ENCODE measurements at regions not wholly inside any gene's neighbourhood (a gene's known extent, or its start where the extent isn't known, plus 50 kb on each side); places are given as distances from the start of the nearest gene placed in this dataset.

GRCh38 chr1:234975122-234975940 is 153.3 kb downstream of the TOMM20 start:
- no peak for DNase-seq
- H3K36me3 Mint-ChIP-seq (ENCODE audit: low read depth), result peaks cover 1% of the 10 kb centered on the region
- CTCF ChIA-PET, result interaction anchor here (0.8 to 1.0 kb wide), 3 partner anchors 10 to 47 kb away, joined by 3 to 4 read pairs (median 3); no protein-coding TSS in a partner anchor

GRCh38 chr1:234973426-234974250 is 155.0 kb downstream of the TOMM20 start:
- H3K36me3 Mint-ChIP-seq (ENCODE audit: low read depth), result no peaks in the 10 kb centered on the region
- intact Hi-C loops (cut with micrococcal nuclease), result no loop called here
- H3K9me3 Mint-ChIP-seq, result no peaks in the 10 kb centered on the region
- H3K4me1 Mint-ChIP-seq (ENCODE audit: low read depth), result peaks cover 68% of the 10 kb centered on the region
- peak overlapping the region; percentile 31 for H3K27ac Mint-ChIP-seq
- DNase-seq, result peak; percentile 14
- CTCF ChIA-PET, result no interaction called here
- H3K4me3 Mint-ChIP-seq, result no peak overlapping the region
- no peaks in the 10 kb centered on the region for H3K27me3 Mint-ChIP-seq (ENCODE audit: low read depth)

More at GRCh38 chr1:234975122-234975940, 153.3 kb downstream of the TOMM20 start:
- intact Hi-C loops (cut with micrococcal nuclease), result no loop called here
- H3K4me3 Mint-ChIP-seq, result no peak overlapping the region
- H3K4me1 Mint-ChIP-seq (ENCODE audit: low read depth), result peaks cover 71% of the 10 kb centered on the region
- no peaks in the 10 kb centered on the region for H3K9me3 Mint-ChIP-seq
- H3K27me3 Mint-ChIP-seq (ENCODE audit: low read depth), result no peaks in the 10 kb centered on the region
- peak overlapping the region; percentile 20 for H3K27ac Mint-ChIP-seq

- no peaks in the 10 kb centered on the region for H3K27me3 Mint-ChIP-seq (ENCODE audit: low read depth)
- no peak overlapping the region for H3K4me3 Mint-ChIP-seq
- peak overlapping the region; percentile 88 for H3K27ac Mint-ChIP-seq
- intact Hi-C loops (cut with micrococcal nuclease), result no loop called here
- peak; percentile 46 for DNase-seq
- no peaks in the 10 kb centered on the region for H3K36me3 Mint-ChIP-seq (ENCODE audit: low read depth)
- H3K9me3 Mint-ChIP-seq, result no peaks in the 10 kb centered on the region
- peaks cover 61% of the 10 kb centered on the region for H3K4me1 Mint-ChIP-seq (ENCODE audit: low read depth)
- CTCF ChIA-PET, result no interaction called here
Observed at GRCh38 chr1:234972411-234973191, 156.0 kb downstream of the TOMM20 start.

GRCh38 chr1:234971586-234972297 is 156.9 kb downstream of the TOMM20 start:
- CTCF ChIA-PET, result no interaction called here

GRCh38 chr1:234970731-234971476 is 157.7 kb downstream of the TOMM20 start:
- peak; percentile 60 for DNase-seq
- Mint-ChIP-seq H3K27ac (peak overlapping the region; percentile 88), H3K4me3 (no peak overlapping the region), H3K9me3 (no peaks in the 10 kb centered on the region), H3K4me1 (ENCODE audit: low read depth) (peaks cover 64% of the 10 kb centered on the region), H3K36me3 (ENCODE audit: low read depth) (no peaks in the 10 kb centered on the region), H3K27me3 (ENCODE audit: low read depth) (no peaks in the 10 kb centered on the region)
- intact Hi-C loops (cut with micrococcal nuclease), result loop anchor here (1.0 to 2.0 kb wide), 3 partner anchors 8 to 470 kb away; no protein-coding TSS in a partner anchor
- CTCF ChIA-PET, result interaction anchor here (0.9 to 1.9 kb wide), 2 partner anchors 8 to 472 kb away, joined by 4 to 7 read pairs; no protein-coding TSS in a partner anchor

More at GRCh38 chr1:234971586-234972297, 156.9 kb downstream of the TOMM20 start:
- intact Hi-C loops (cut with micrococcal nuclease), result loop anchor here (1.0 to 2.0 kb wide), 3 partner anchors 8 to 471 kb away; no protein-coding TSS in a partner anchor
- H3K27ac Mint-ChIP-seq, result peak overlapping the region; percentile 88
- peak; percentile 5 for DNase-seq
- H3K9me3 Mint-ChIP-seq, result no peaks in the 10 kb centered on the region
- no peaks in the 10 kb centered on the region for H3K27me3 Mint-ChIP-seq (ENCODE audit: low read depth)
- H3K4me1 Mint-ChIP-seq (ENCODE audit: low read depth), result peaks cover 59% of the 10 kb centered on the region
- H3K4me3 Mint-ChIP-seq, result no peak overlapping the region
- no peaks in the 10 kb centered on the region for H3K36me3 Mint-ChIP-seq (ENCODE audit: low read depth)

GRCh38 chr1:234970401-234970730 is 158.3 kb downstream of the TOMM20 start:
- H3K9me3 Mint-ChIP-seq, result no peaks in the 10 kb centered on the region
- no peak overlapping the region for H3K4me3 Mint-ChIP-seq
- H3K4me1 Mint-ChIP-seq (ENCODE audit: low read depth), result peaks cover 63% of the 10 kb centered on the region
- CTCF ChIA-PET, result interaction anchor here (0.9 to 1.9 kb wide), 2 partner anchors 9 to 471 kb away, joined by 4 to 7 read pairs; no protein-coding TSS in a partner anchor
- no peaks in the 10 kb centered on the region for H3K27me3 Mint-ChIP-seq (ENCODE audit: low read depth)
- DNase-seq, result no peak
- H3K36me3 Mint-ChIP-seq (ENCODE audit: low read depth), result no peaks in the 10 kb centered on the region
- peak overlapping the region; percentile 88 for H3K27ac Mint-ChIP-seq
- intact Hi-C loops (cut with micrococcal nuclease), result loop anchor here (2.0 kb wide), 2 partner anchors 40 to 470 kb away; no protein-coding TSS in a partner anchor

DNA sequence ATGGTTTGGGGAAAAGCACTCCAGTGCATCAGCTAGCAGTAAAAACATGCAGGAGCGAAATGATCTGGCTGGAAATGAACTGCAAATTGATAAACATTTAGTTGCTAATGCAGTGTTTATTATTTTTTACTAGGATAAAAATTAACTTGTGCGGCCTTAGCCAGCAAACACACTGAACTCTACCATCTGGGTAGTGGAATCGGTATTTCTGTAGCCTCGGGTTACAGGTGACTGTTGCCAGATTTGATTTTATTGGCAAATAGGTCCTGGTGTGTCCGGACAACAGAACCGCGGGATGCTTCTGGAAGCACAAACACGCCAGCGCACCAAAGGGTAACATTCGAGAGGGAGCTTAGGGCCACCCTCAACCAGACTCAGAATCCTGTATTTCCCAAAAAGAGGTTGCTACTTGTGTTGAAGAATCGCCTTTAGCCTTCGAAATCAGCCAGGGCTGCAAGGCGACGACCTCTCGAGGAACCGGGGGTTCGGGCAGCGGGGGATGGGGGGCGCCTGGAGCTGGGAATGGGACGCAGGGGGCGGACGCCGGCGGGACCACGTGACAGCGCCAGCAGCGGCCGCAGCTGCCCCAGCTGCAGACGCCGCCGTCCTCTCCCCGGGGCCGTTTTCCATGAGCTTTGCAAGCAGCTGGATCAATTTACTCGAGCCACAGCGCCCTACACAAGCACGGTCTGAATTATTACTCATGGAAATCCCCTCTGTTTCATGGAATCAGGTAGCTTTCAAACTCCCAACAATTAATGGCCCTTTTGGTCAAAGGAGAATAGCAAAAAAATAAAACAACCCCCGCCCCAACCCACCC is 158.8 kb downstream of the TOMM20 start:
- CTCF ChIA-PET, result interaction anchor here (0.9 to 1.9 kb wide), 2 partner anchors 9 to 470 kb away, joined by 4 to 7 read pairs; no protein-coding TSS in a partner anchor

DNA sequence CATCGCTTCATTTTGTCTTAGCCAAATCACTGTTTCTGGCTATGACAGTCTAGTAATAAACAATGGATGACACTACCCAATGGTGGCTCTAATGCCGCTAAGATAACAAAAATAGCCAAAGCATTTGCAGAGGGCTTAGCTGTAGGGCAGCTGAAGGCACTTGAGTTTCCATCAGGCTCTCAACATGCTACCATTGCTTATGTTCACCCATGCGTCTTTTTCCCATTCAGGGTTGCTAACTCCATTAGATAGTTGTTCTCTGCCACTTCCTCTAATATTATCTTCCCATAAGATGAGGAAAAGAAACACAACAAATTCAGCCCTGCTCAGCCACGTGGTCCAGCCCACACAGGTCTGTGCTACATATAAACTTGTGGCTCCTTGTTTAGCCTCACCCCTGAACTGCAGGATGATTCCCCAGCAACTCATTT is 159.6 kb downstream of the TOMM20 start:
- H3K27me3 Mint-ChIP-seq (ENCODE audit: low read depth), result no peaks in the 10 kb centered on the region
- DNase-seq, result no peak
- CTCF ChIA-PET, result interaction anchor here (1.9 kb wide), 1 partner anchor 10 kb away, joined by 7 read pairs; no protein-coding TSS in a partner anchor
- peaks cover 65% of the 10 kb centered on the region for H3K4me1 Mint-ChIP-seq (ENCODE audit: low read depth)
- no peaks in the 10 kb centered on the region for H3K9me3 Mint-ChIP-seq
- H3K27ac Mint-ChIP-seq, result peak overlapping the region; percentile 88
- intact Hi-C loops (cut with micrococcal nuclease), result no loop called here
- H3K36me3 Mint-ChIP-seq (ENCODE audit: low read depth), result no peaks in the 10 kb centered on the region
- no peak overlapping the region for H3K4me3 Mint-ChIP-seq

More for the DNA sequence above, 158.8 kb downstream of the TOMM20 start:
- H3K4me1 Mint-ChIP-seq (ENCODE audit: low read depth), result peaks cover 62% of the 10 kb centered on the region
- no peaks in the 10 kb centered on the region for H3K9me3 Mint-ChIP-seq
- no peaks in the 10 kb centered on the region for H3K36me3 Mint-ChIP-seq (ENCODE audit: low read depth)
- intact Hi-C loops (cut with micrococcal nuclease), result loop anchor here (2.0 kb wide), 2 partner anchors 41 to 469 kb away; no protein-coding TSS in a partner anchor
- no peaks in the 10 kb centered on the region for H3K27me3 Mint-ChIP-seq (ENCODE audit: low read depth)
- peak overlapping the region; percentile 88 for H3K27ac Mint-ChIP-seq
- H3K4me3 Mint-ChIP-seq, result no peak overlapping the region
- DNase-seq, result no peak

- no peak for DNase-seq
- CTCF ChIA-PET, result interaction anchor here (0.7 kb wide), 1 partner anchor 229 kb away, joined by 5 read pairs; no protein-coding TSS in a partner anchor
- no peaks in the 10 kb centered on the region for H3K27me3 Mint-ChIP-seq (ENCODE audit: low read depth)
- no peak overlapping the region for H3K4me3 Mint-ChIP-seq
- H3K36me3 Mint-ChIP-seq (ENCODE audit: low read depth), result no peaks in the 10 kb centered on the region
- peak overlapping the region; percentile 28 for H3K27ac Mint-ChIP-seq
- peaks cover 70% of the 10 kb centered on the region for H3K4me1 Mint-ChIP-seq (ENCODE audit: low read depth)
- intact Hi-C loops (cut with micrococcal nuclease), result no loop called here
- H3K9me3 Mint-ChIP-seq, result no peaks in the 10 kb centered on the region
Observed at GRCh38 chr1:234968451-234968850, 160.2 kb downstream of the TOMM20 start.

DNA sequence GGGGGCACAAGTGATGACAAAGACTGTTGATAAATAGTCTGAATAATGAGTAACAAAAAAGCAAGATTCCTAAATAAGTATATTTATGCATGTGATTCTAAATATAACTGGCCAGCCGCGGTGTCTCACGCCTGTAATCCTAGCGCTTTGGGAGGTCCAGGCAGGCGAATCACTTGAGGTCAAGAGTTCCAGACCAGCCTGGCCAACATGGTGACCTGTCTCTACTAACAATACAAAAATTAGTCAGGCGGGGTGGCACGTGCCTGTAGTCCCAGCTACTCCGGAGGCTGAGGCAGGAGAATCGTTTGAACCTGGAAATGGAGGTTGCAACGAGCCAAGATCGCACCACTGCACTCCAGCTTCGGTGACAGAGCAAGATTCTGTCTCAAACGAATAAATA is 161.5 kb downstream of the TOMM20 start:
- no peaks in the 10 kb centered on the region for H3K36me3 Mint-ChIP-seq (ENCODE audit: low read depth)
- intact Hi-C loops (cut with micrococcal nuclease), result no loop called here
- no peak overlapping the region for H3K27ac Mint-ChIP-seq
- CTCF ChIA-PET, result interaction anchor here (0.6 kb wide), 1 partner anchor 45 kb away, joined by 3 read pairs; no protein-coding TSS in a partner anchor
- DNase-seq, result no peak
- H3K27me3 Mint-ChIP-seq (ENCODE audit: low read depth), result no peaks in the 10 kb centered on the region
- peaks cover 71% of the 10 kb centered on the region for H3K4me1 Mint-ChIP-seq (ENCODE audit: low read depth)
- H3K9me3 Mint-ChIP-seq, result no peaks in the 10 kb centered on the region
- no peak overlapping the region for H3K4me3 Mint-ChIP-seq

Data from activated naive CD4-positive, alpha-beta T cell treated with anti-CD3 and anti-CD28 coated beads for 36 hours (primary cell).